ENCODE measurements at regions not wholly inside any gene's neighbourhood (a gene's known extent, or its start where the extent isn't known, plus 50 kb on each side); places are given as distances from the start of the nearest gene placed in this dataset.

GRCh38 chr11:115845872-115846271 lies 341.7 kb upstream of the CADM1 start:
- TF ChIP-seq OSR1 (CRISPR knock-in tag; IDR thresholded peaks at IDR 0.05) (no peak), TCF4 (CRISPR knock-in tag; IDR thresholded peaks at IDR 0.05; ENCODE audit: borderline replicate concordance) (no peak), PATZ1 (CRISPR knock-in tag; IDR thresholded peaks at IDR 0.05; ENCODE audit: borderline replicate concordance) (no peak), BACH2 (CRISPR knock-in tag; IDR thresholded peaks at IDR 0.05; ENCODE audit: borderline replicate concordance) (no peak), TSHZ2 (CRISPR knock-in tag; IDR thresholded peaks at IDR 0.05) (no peak), PPARA (CRISPR knock-in tag; IDR thresholded peaks at IDR 0.05; ENCODE audit: borderline replicate concordance) (no peak), CREB5 (CRISPR knock-in tag; IDR thresholded peaks at IDR 0.05; ENCODE audit: low read depth) (no peak), RARB (CRISPR knock-in tag; IDR thresholded peaks at IDR 0.05) (no peak)
